H9 (cell line): ENCODE measurements at regions not wholly inside any gene's neighbourhood (a gene's known extent, or its start where the extent isn't known, plus 50 kb on each side); places are given as distances from the start of the nearest gene placed in this dataset.
A peak's percentile ranks its signal among the peaks of the same experiment; 100 is the strongest.

Source experiments
- DNase-seq: peaks from one replicate; pipeline ENCODE4 v3.0.0-alpha.2; 2017
- H2AFZ ChIP-seq: one replicate; pipeline ENCODE4 v1.6.1; 2013; ENCODE audit warnings: mild to moderate bottlenecking, low read length, control low read depth, moderate library complexity
- H2AK5ac ChIP-seq: 2 replicates; pipeline ENCODE4 v1.6.1; 2013; ENCODE audit warnings: low read length, control low read depth, mixed read lengths; ENCODE audit not compliant: insufficient read length
- H2BK120ac ChIP-seq: one replicate; pipeline ENCODE4 v1.6.1; 2013; ENCODE audit warnings: low read depth, mild to moderate bottlenecking, low read length, control low read depth, inconsistent platforms; ENCODE audit not compliant: poor library complexity, severe bottlenecking
- H2BK12ac ChIP-seq: 2 replicates; pipeline ENCODE4 v1.6.1; 2013; ENCODE audit warnings: low read length, control low read depth, mixed read lengths, low read depth; ENCODE audit not compliant: insufficient read length
- H2BK15ac ChIP-seq: 2 replicates; pipeline ENCODE4 v1.6.1; 2013; ENCODE audit warnings: low read depth, low read length, control low read depth
- H2BK20ac ChIP-seq: one replicate; pipeline ENCODE4 v1.6.1; 2013; ENCODE audit warnings: low read depth, mild to moderate bottlenecking, low read length, control low read depth, inconsistent platforms; ENCODE audit not compliant: poor library complexity, severe bottlenecking
- H2BK5ac ChIP-seq: 2 replicates; pipeline ENCODE4 v1.6.1; 2013; ENCODE audit warnings: low read length, control low read depth, mixed read lengths; ENCODE audit not compliant: insufficient read length
- H3K14ac ChIP-seq: 2 replicates; pipeline ENCODE4 v1.6.1; 2013; ENCODE audit warnings: low read length, control low read depth; ENCODE audit not compliant: insufficient read depth
- H3K18ac ChIP-seq: 2 replicates; pipeline ENCODE4 v1.6.1; 2013; ENCODE audit warnings: low read depth, mild to moderate bottlenecking, mixed read lengths, low read length, control low read depth; ENCODE audit not compliant: insufficient read length
- H3K23ac ChIP-seq: 2 replicates; pipeline ENCODE4 v1.6.1; 2013; ENCODE audit warnings: low read length, control low read depth, mixed read lengths, low read depth; ENCODE audit not compliant: insufficient read length
- H3K23me2 ChIP-seq: 2 replicates; pipeline ENCODE4 v1.6.1; 2013; ENCODE audit warnings: low read depth, mild to moderate bottlenecking, mixed read lengths, low read length, control low read depth; ENCODE audit not compliant: insufficient read length, poor library complexity, severe bottlenecking
- H3K27ac ChIP-seq: 2 replicates; pipeline ENCODE4 v1.5.1; 2013; ENCODE audit warnings: low read length, control low read depth, mixed read lengths, low read depth; ENCODE audit not compliant: insufficient read length
- H3K27me3 ChIP-seq: 2 replicates; pipeline ENCODE4 v1.6.1; 2013; ENCODE audit warnings: low read length, control low read depth, inconsistent platforms; ENCODE audit not compliant: insufficient read depth
- H3K4ac ChIP-seq: 2 replicates; pipeline ENCODE4 v1.6.1; 2013; ENCODE audit warnings: low read depth, mild to moderate bottlenecking, control low read depth, inconsistent platforms, low read length, moderate library complexity
- H3K4me1 ChIP-seq: 2 replicates; pipeline ENCODE4 v1.6.1; 2013; ENCODE audit warnings: low read length, control low read depth, inconsistent platforms; ENCODE audit not compliant: insufficient read depth
- H3K4me2 ChIP-seq: 2 replicates; pipeline ENCODE4 v1.6.1; 2013; ENCODE audit warnings: low read length, control low read depth, mixed read lengths; ENCODE audit not compliant: insufficient read length, insufficient read depth
- H3K56ac ChIP-seq: 2 replicates; pipeline ENCODE4 v1.6.1; 2013; ENCODE audit warnings: low read depth, mild to moderate bottlenecking, mixed read lengths, low read length, control low read depth; ENCODE audit not compliant: insufficient read length
- H3K79me1 ChIP-seq: 2 replicates; pipeline ENCODE4 v1.6.1; 2013; ENCODE audit warnings: low read depth, mild to moderate bottlenecking, moderate library complexity, low read length, control low read depth, inconsistent platforms; ENCODE audit not compliant: insufficient read depth, poor library complexity, severe bottlenecking
- H3K79me2 ChIP-seq: 2 replicates; pipeline ENCODE4 v1.6.1; 2013; ENCODE audit warnings: low read length, control low read depth, inconsistent platforms; ENCODE audit not compliant: insufficient read depth
- H3K9ac ChIP-seq: 2 replicates; pipeline ENCODE4 v1.6.1; 2013; ENCODE audit warnings: low read length, control low read depth, mixed read lengths; ENCODE audit not compliant: insufficient read length; ENCODE audit errors: extremely low read depth
- H3K9me3 ChIP-seq: one replicate; pipeline ENCODE4 v1.6.1; 2013; ENCODE audit warnings: low read depth, low read length, inconsistent platforms; ENCODE audit not compliant: control insufficient read depth
- H3T11ph ChIP-seq: one replicate; pipeline ENCODE4 v1.6.1; 2013; ENCODE audit warnings: mild to moderate bottlenecking, low read length, control low read depth, inconsistent platforms
- H4K20me1 ChIP-seq: one replicate; pipeline ENCODE4 v1.6.1; 2013; ENCODE audit not compliant: control insufficient read depth, insufficient read length, insufficient read depth
- H4K5ac ChIP-seq: 2 replicates; pipeline ENCODE4 v1.6.1; 2013; ENCODE audit warnings: low read depth, mild to moderate bottlenecking, mixed read lengths, low read length, control low read depth; ENCODE audit not compliant: insufficient read length
- H4K8ac ChIP-seq: replicated peaks from 2 replicates; pipeline ENCODE4 v1.6.1; 2013; ENCODE audit warnings: low read length, control low read depth, mixed read lengths, low read depth; ENCODE audit not compliant: insufficient read length
- H4K91ac ChIP-seq: 2 replicates; pipeline ENCODE4 v1.6.1; 2013; ENCODE audit warnings: low read depth, mild to moderate bottlenecking, moderate library complexity, mixed read lengths, low read length, control low read depth; ENCODE audit not compliant: insufficient read length
- H3K27ac Mint-ChIP-seq, 3 experiments: 2 replicates in 2 of 3; 3 replicates in 1 of 3; pipeline ENCODE4 v1.8.0; 2020 to 2021; ENCODE audit warnings: mixed read lengths in 3 of 3, mild to moderate bottlenecking in 1 of 3, moderate library complexity in 1 of 3
- H3K27me3 Mint-ChIP-seq: 2 replicates; pipeline ENCODE4 v1.8.0; 2021; ENCODE audit warnings: low read depth, mild to moderate bottlenecking, moderate library complexity, mixed read lengths
- H3K36me3 Mint-ChIP-seq, 3 experiments: 2 replicates in 2 of 3; 3 replicates in 1 of 3; pipeline ENCODE4 v1.8.0; 2020 to 2021; ENCODE audit warnings: low read depth in 3 of 3, mixed read lengths in 3 of 3; ENCODE audit not compliant: insufficient read depth in 1 of 3
- H3K4me1 Mint-ChIP-seq, 2 experiments: 2 replicates each; pipeline ENCODE4 v1.8.0; 2020; ENCODE audit warnings: mixed read lengths in 2 of 2
- H3K4me3 Mint-ChIP-seq, 2 experiments: 2 replicates in 1 of 2; 3 replicates in 1 of 2; pipeline ENCODE4 v1.8.0; 2020 to 2021; ENCODE audit warnings: mild to moderate bottlenecking in 2 of 2, mixed read lengths in 2 of 2, moderate library complexity in 1 of 2
- H3K9me3 Mint-ChIP-seq, 2 experiments: 2 replicates in 1 of 2; 3 replicates in 1 of 2; pipeline ENCODE4 v1.8.0; 2020; ENCODE audit warnings: mild to moderate bottlenecking in 2 of 2, mixed read lengths in 2 of 2, moderate library complexity in 1 of 2
- CTCF ChIP-seq: fragments of 200-600 bp; sonication (generic); conservative IDR thresholded peaks from 3 replicates; pipeline ENCODE4 v1.8.0; 2021; ENCODE audit warnings: antibody characterized with exemption, mild to moderate bottlenecking
- WGBS: extraction: QIAGEN DNeasy Blood & Tissue Kit; methylation state at CpG from one replicate; pipeline ENCODE4 v1.1.7; 2013; ENCODE audit warnings: missing lambda C conversion rate, low lambda C conversion rate, mixed read lengths; ENCODE audit not compliant: insufficient read length; ENCODE audit errors: extremely low coverage; 5-methylcytosine and 5-hydroxymethylcytosine counted together

GRCh38 chr13:55440465-55441085 is 1700.1 kb upstream of the PRR20A start:
- Histone ChIP-seq H3K79me1 (no peaks in the 10 kb centered on the region), H3K4me1 (no peaks in the 10 kb centered on the region; the same call in 1 of the 2 replicates), H3K18ac (no peak overlapping the region), H3K23me2 (no peaks in the 10 kb centered on the region), H3K23ac (no peak overlapping the region), H3K79me2 (no peaks in the 10 kb centered on the region), H3T11ph (no peak overlapping the region), H4K20me1 (no peaks in the 10 kb centered on the region), H2BK15ac (no peak overlapping the region), H3K4me2 (no peak overlapping the region), H3K27ac (no peak overlapping the region), H2BK20ac (no peak overlapping the region), H2BK120ac (no peak overlapping the region), H2AFZ (no peak overlapping the region), H3K14ac (no peak overlapping the region), H2AK5ac (no peak overlapping the region), H3K27me3 (no peaks in the 10 kb centered on the region), H3K4ac (no peak overlapping the region), H4K5ac (no peak overlapping the region), H4K8ac (no peak overlapping the region), H2BK5ac (no peak overlapping the region), H3K56ac (no peak overlapping the region), H4K91ac (no peak overlapping the region), H2BK12ac (no peak overlapping the region), H3K9ac (no peak overlapping the region), H3K9me3 (no peaks in the 10 kb centered on the region)
- H3K4me1 Mint-ChIP-seq: peaks cover 38 to 44% of the 10 kb centered on the region in 2 experiments
- 100% methylated on average over 1 of the region's 4 CpGs for WGBS
- peak overlapping the region; percentile 6 to 95 (median 16) for H3K27ac Mint-ChIP-seq
- H3K36me3 Mint-ChIP-seq: peaks cover 0 to 6% (median 6%) of the 10 kb centered on the region in 3 experiments; a peak in 4 of 7 replicates
- no peak overlapping the region for H3K4me3 Mint-ChIP-seq
- no peaks in the 10 kb centered on the region for H3K27me3 Mint-ChIP-seq
- DNase-seq: no peak
- no peaks in the 10 kb centered on the region; a peak in 1 of 5 replicates for H3K9me3 Mint-ChIP-seq
- no peak for TF ChIP-seq CTCF
